H1 (cell line): ENCODE measurements at regions not wholly inside any gene's neighbourhood (a gene's known extent, or its start where the extent isn't known, plus 50 kb on each side); places are given as distances from the start of the nearest gene placed in this dataset.

ENCODE experiments used
- ASH2L ChIP-seq: fragments of 200-600, 300-600 bp; sonication (generic); IDR thresholded peaks from one replicate; pipeline ENCODE4 v1.7.1; 2017; ENCODE audit warnings: low read length
- BRCA1 ChIP-seq: IDR thresholded peaks from 2 replicates; pipeline ENCODE4 v1.6.1; 2012; ENCODE audit warnings: low read depth, low read length, improper control_type of control experiment
- KDM5A ChIP-seq: fragments of 200-600 bp; IDR thresholded peaks from 2 replicates; pipeline ENCODE4 v1.7.1; 2012; ENCODE audit warnings: mild to moderate bottlenecking, low read length, inconsistent platforms, mixed read lengths
- POLR2A ChIP-seq, 2 experiments: IDR thresholded peaks; 1 replicate in 1 of 2; 2 replicates in 1 of 2; pipeline ENCODE4 v1.6.1; 2011; ENCODE audit warnings: low read depth in 2 of 2, low read length in 2 of 2, mild to moderate bottlenecking in 2 of 2; ENCODE audit errors: control extremely low read depth in 1 of 2
- TAF7 ChIP-seq: optimal IDR thresholded peaks from 2 replicates; pipeline ENCODE3; 2011; ENCODE audit warnings: low read depth, mild to moderate bottlenecking, inconsistent platforms, low read length, moderate library complexity, borderline replicate concordance

GRCh38 chr16:85249418-85250146 lies 137.3 kb upstream of the CIBAR2 start (continued):
- TF ChIP-seq BRCA1 (no peak), KDM5A (no peak), POLR2A (IDR thresholded peaks at IDR 0.05; ENCODE audit: control extremely low read depth in 1 of 2, low read depth in 2 of 2, low read length in 2 of 2) (no peak), ASH2L (no peak), TAF7 (no peak)
- TF ChIP-seq, all 59 proteins: peak for 0
